ENCODE measurements at regions not wholly inside any gene's neighbourhood (a gene's known extent, or its start where the extent isn't known, plus 50 kb on each side); places are given as distances from the start of the nearest gene placed in this dataset.
"Not testable (repeated sequence)": the region's sequence is repeated elsewhere in the genome, so short reads cannot be mapped to it uniquely, and the experiment has no call there.

GRCh38 chr4:108415389-108415788, 205.0 kb upstream of the RPL34 start:
- no peaks in the 10 kb centered on the region for H3K27me3 ChIP-seq (ENCODE audit: insufficient read depth, poor library complexity, severe bottlenecking)
- H3K27ac ChIP-seq (ENCODE audit: poor library complexity, severe bottlenecking): no peak overlapping the region
- DNase-seq (ENCODE audit: low spot score): no peak
- H3K9me3 ChIP-seq (ENCODE audit: severe bottlenecking): no peaks in the 10 kb centered on the region
- no peaks in the 10 kb centered on the region for H3K4me1 ChIP-seq (ENCODE audit: insufficient read depth, poor library complexity, severe bottlenecking)
- no peak for TF ChIP-seq CTCF (IDR thresholded peaks at IDR 0.05; ENCODE audit: poor library complexity, severe bottlenecking)
- no peak overlapping the region for H3K4me3 ChIP-seq (ENCODE audit: severe bottlenecking)
- ATAC-seq (ENCODE audit: low read depth): no peak
- no peaks in the 10 kb centered on the region for H3K36me3 ChIP-seq (ENCODE audit: low read depth)

- ATAC-seq (ENCODE audit: low read depth) (0 out of 3 replicates have a peak, but pooled peaks have one; percentile 10), DNase-seq (ENCODE audit: low spot score) (no peak)
- Histone ChIP-seq H3K9me3 (ENCODE audit: severe bottlenecking) (no peaks in the 10 kb centered on the region), H3K4me3 (ENCODE audit: severe bottlenecking) (no peak overlapping the region), H3K27ac (ENCODE audit: poor library complexity, severe bottlenecking) (no peak overlapping the region), H3K36me3 (ENCODE audit: low read depth) (no peaks in the 10 kb centered on the region), H3K27me3 (ENCODE audit: insufficient read depth, poor library complexity, severe bottlenecking) (no peaks in the 10 kb centered on the region), H3K4me1 (ENCODE audit: insufficient read depth, poor library complexity, severe bottlenecking) (no peaks in the 10 kb centered on the region)
- TF ChIP-seq CTCF (IDR thresholded peaks at IDR 0.05; ENCODE audit: poor library complexity, severe bottlenecking): no peak
Measured at GRCh38 chr4:108411836-108412235, 208.5 kb upstream of the RPL34 start.

GRCh38 chr4:108409691-108410090, 210.7 kb upstream of the RPL34 start:
- not testable (repeated sequence) for H3K9me3 ChIP-seq (ENCODE audit: severe bottlenecking); H3K4me1 ChIP-seq (ENCODE audit: insufficient read depth, poor library complexity, severe bottlenecking); H3K27ac ChIP-seq (ENCODE audit: poor library complexity, severe bottlenecking); H3K36me3 ChIP-seq (ENCODE audit: low read depth); DNase-seq (ENCODE audit: low spot score); H3K27me3 ChIP-seq (ENCODE audit: insufficient read depth, poor library complexity, severe bottlenecking); ATAC-seq (ENCODE audit: low read depth); H3K4me3 ChIP-seq (ENCODE audit: severe bottlenecking)

- DNase-seq (ENCODE audit: low spot score) (no peak), ATAC-seq (ENCODE audit: low read depth) (no peak)
- H3K9me3 ChIP-seq (ENCODE audit: severe bottlenecking): no peaks in the 10 kb centered on the region
- H3K4me3 ChIP-seq (ENCODE audit: severe bottlenecking): no peak overlapping the region
- no peaks in the 10 kb centered on the region for H3K4me1 ChIP-seq (ENCODE audit: insufficient read depth, poor library complexity, severe bottlenecking)
- H3K27me3 ChIP-seq (ENCODE audit: insufficient read depth, poor library complexity, severe bottlenecking): no peaks in the 10 kb centered on the region
- H3K27ac ChIP-seq (ENCODE audit: poor library complexity, severe bottlenecking): no peak overlapping the region
- no peaks in the 10 kb centered on the region for H3K36me3 ChIP-seq (ENCODE audit: low read depth)
- no peak for TF ChIP-seq CTCF (IDR thresholded peaks at IDR 0.05; ENCODE audit: poor library complexity, severe bottlenecking)
Measured at GRCh38 chr4:108405586-108405985, 214.8 kb upstream of the RPL34 start.

GRCh38 chr4:108400309-108400708, 220.1 kb upstream of the RPL34 start:
- no peak for ATAC-seq (ENCODE audit: low read depth)
- DNase-seq (ENCODE audit: low spot score): no peak
- no peaks in the 10 kb centered on the region for H3K9me3 ChIP-seq (ENCODE audit: severe bottlenecking)
- H3K4me3 ChIP-seq (ENCODE audit: severe bottlenecking): no peak overlapping the region
- no peaks in the 10 kb centered on the region for H3K27me3 ChIP-seq (ENCODE audit: insufficient read depth, poor library complexity, severe bottlenecking)
- H3K27ac ChIP-seq (ENCODE audit: poor library complexity, severe bottlenecking): no peak overlapping the region
- no peaks in the 10 kb centered on the region for H3K36me3 ChIP-seq (ENCODE audit: low read depth)
- no peak for TF ChIP-seq CTCF (IDR thresholded peaks at IDR 0.05; ENCODE audit: poor library complexity, severe bottlenecking)
- no peaks in the 10 kb centered on the region for H3K4me1 ChIP-seq (ENCODE audit: insufficient read depth, poor library complexity, severe bottlenecking)

All from RWPE2 (cell line).